ENCODE measurements at regions not wholly inside any gene's neighbourhood (a gene's known extent, or its start where the extent isn't known, plus 50 kb on each side); places are given as distances from the start of the nearest gene placed in this dataset.

GRCh38 chrX:107502316-107502715, 52.9 kb downstream of the FRMPD3 start:
- no peak for DNase-seq (ENCODE audit: low read depth, low spot score)

GRCh38 chrX:107504006-107504405, 54.6 kb downstream of the FRMPD3 start:
- DNase-seq (ENCODE audit: low read depth, low spot score): no peak

- no peak for DNase-seq (ENCODE audit: low read depth, low spot score)
These were observed 55.8 kb downstream of the FRMPD3 start for GRCh38 chrX:107505223-107505622.

GRCh38 chrX:107506596-107507031, 57.2 kb downstream of the FRMPD3 start:
- no peak for DNase-seq (ENCODE audit: low read depth, low spot score)

- no peak for DNase-seq (ENCODE audit: low read depth, low spot score)
These were observed 57.8 kb downstream of the FRMPD3 start for GRCh38 chrX:107507093-107507743.

- DNase-seq (ENCODE audit: low read depth, low spot score): no peak
These were observed 58.3 kb downstream of the FRMPD3 start for GRCh38 chrX:107507744-107508117.

GRCh38 chrX:107508925-107509324, 59.5 kb downstream of the FRMPD3 start:
- DNase-seq (ENCODE audit: low read depth, low spot score): no peak

- no peak for DNase-seq (ENCODE audit: low read depth, low spot score)
These were observed 65.5 kb downstream of the FRMPD3 start for GRCh38 chrX:107514944-107515343.

GRCh38 chrX:107521877-107522586, 72.6 kb downstream of the FRMPD3 start:
- DNase-seq (ENCODE audit: low read depth, low spot score): no peak

- DNase-seq (ENCODE audit: low read depth, low spot score): no peak
These were observed 73.4 kb downstream of the FRMPD3 start for GRCh38 chrX:107522901-107523300.

GRCh38 chrX:107526141-107526540, 76.7 kb downstream of the FRMPD3 start:
- DNase-seq (ENCODE audit: low read depth, low spot score): no peak

GRCh38 chrX:107530141-107530540, 80.7 kb downstream of the FRMPD3 start:
- DNase-seq (ENCODE audit: low read depth, low spot score): no peak

- DNase-seq (ENCODE audit: low read depth, low spot score): no peak
These were observed 88.4 kb downstream of the FRMPD3 start for GRCh38 chrX:107537815-107538214.

GRCh38 chrX:107541244-107541643, 87.1 kb upstream of the PRPS1 start:
- DNase-seq (ENCODE audit: low read depth, low spot score): no peak

- DNase-seq (ENCODE audit: low read depth, low spot score): no peak
These were observed 86.3 kb upstream of the PRPS1 start for GRCh38 chrX:107542040-107542439.

- DNase-seq (ENCODE audit: low read depth, low spot score): no peak
These were observed 85.8 kb upstream of the PRPS1 start for GRCh38 chrX:107542500-107542899.

- no peak for DNase-seq (ENCODE audit: low read depth, low spot score)
These were observed 80.7 kb upstream of the PRPS1 start for GRCh38 chrX:107547621-107548020.

- DNase-seq (ENCODE audit: low read depth, low spot score): no peak
These were observed 79.5 kb upstream of the PRPS1 start for GRCh38 chrX:107548775-107549174.

- no peak for DNase-seq (ENCODE audit: low read depth, low spot score)
These were observed 78.8 kb upstream of the PRPS1 start for GRCh38 chrX:107549504-107549903.

GRCh38 chrX:107551546-107551945, 76.8 kb upstream of the PRPS1 start:
- no peak for DNase-seq (ENCODE audit: low read depth, low spot score)

GRCh38 chrX:107552930-107553329, 75.4 kb upstream of the PRPS1 start:
- no peak for DNase-seq (ENCODE audit: low read depth, low spot score)

- DNase-seq (ENCODE audit: low read depth, low spot score): no peak
These were observed 71.3 kb upstream of the PRPS1 start for GRCh38 chrX:107556967-107557366.

- DNase-seq (ENCODE audit: low read depth, low spot score): no peak
These were observed 68.8 kb upstream of the PRPS1 start for GRCh38 chrX:107559506-107559905.
